ENCODE measurements at regions not wholly inside any gene's neighbourhood (a gene's known extent, or its start where the extent isn't known, plus 50 kb on each side); places are given as distances from the start of the nearest gene placed in this dataset.

DNA sequence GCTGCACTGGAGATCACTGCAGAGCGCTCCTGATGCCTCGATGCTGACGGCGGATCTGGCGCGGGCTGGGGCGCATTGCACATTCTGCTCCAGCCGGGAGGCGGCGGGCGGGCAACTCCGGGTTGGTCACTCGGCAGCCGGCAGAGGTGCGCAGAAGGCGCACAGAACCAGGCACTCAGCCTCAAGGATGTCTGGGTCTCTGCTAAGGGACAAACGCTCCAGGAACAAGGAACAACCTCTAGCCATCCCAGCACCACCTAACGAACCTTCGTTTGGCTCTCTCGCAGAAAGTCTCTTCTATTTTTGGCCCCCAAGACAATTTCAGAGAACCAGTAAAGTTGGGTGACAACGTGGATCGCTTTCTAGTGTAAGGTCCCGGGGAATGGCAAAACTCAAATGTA lies 254.6 kb downstream of the OTUD1 start:
- TF ChIP-seq, protein P1, sequence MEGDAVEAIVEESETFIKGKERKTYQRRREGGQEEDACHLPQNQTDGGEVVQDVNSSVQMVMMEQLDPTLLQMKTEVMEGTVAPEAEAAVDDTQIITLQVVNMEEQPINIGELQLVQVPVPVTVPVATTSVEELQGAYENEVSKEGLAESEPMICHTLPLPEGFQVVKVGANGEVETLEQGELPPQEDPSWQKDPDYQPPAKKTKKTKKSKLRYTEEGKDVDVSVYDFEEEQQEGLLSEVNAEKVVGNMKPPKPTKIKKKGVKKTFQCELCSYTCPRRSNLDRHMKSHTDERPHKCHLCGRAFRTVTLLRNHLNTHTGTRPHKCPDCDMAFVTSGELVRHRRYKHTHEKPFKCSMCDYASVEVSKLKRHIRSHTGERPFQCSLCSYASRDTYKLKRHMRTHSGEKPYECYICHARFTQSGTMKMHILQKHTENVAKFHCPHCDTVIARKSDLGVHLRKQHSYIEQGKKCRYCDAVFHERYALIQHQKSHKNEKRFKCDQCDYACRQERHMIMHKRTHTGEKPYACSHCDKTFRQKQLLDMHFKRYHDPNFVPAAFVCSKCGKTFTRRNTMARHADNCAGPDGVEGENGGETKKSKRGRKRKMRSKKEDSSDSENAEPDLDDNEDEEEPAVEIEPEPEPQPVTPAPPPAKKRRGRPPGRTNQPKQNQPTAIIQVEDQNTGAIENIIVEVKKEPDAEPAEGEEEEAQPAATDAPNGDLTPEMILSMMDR (IDR thresholded peaks at IDR 0.05; ENCODE audit: unreplicated experiment) = peak; percentile 27
- peak; percentile 25 to 51 for DNase-seq (ENCODE audit: low spot score in 2 of 2, unreplicated experiment in 2 of 2)
- Mint-ChIP-seq H3K27me3 (ENCODE audit: low read depth) (peaks cover 96% of the 10 kb centered on the region), H3K9me3 (no peaks in the 10 kb centered on the region), H3K27ac (no peak overlapping the region), H3K36me3 (no peaks in the 10 kb centered on the region), H3K4me1 (peaks cover 29% of the 10 kb centered on the region), H3K4me3 (peak overlapping the region; percentile 84)

DNA sequence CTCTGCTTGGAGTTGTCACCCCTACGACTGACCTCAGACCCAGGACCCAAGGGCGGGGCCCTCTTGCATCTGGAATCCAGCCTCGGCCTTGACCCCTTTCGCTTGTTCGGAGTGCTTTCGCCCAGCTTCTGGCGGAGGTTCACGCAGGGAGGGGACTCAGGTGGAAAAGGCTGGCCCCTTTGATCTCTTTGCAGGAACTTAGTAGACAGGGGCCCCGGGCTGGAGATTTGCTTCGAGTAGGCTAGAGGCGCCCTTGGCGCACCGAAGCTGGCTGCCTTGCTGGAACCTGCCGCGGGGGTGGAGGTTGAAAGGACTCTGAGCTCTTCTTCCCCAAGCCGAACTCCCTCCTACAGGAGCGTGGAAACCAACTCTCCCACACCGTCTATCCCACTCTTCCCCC lies 255.1 kb downstream of the OTUD1 start:
- Mint-ChIP-seq H3K4me1 (peaks cover 29% of the 10 kb centered on the region), H3K9me3 (no peaks in the 10 kb centered on the region), H3K27ac (peak overlapping the region; percentile 47), H3K27me3 (ENCODE audit: low read depth) (peaks cover 96% of the 10 kb centered on the region), H3K4me3 (peak overlapping the region; percentile 84), H3K36me3 (no peaks in the 10 kb centered on the region)
- DNase-seq (ENCODE audit: low spot score in 2 of 2, unreplicated experiment in 2 of 2) = no peak
- TF ChIP-seq, protein P1 (IDR thresholded peaks at IDR 0.05; ENCODE audit: unreplicated experiment) = no peak

DNA sequence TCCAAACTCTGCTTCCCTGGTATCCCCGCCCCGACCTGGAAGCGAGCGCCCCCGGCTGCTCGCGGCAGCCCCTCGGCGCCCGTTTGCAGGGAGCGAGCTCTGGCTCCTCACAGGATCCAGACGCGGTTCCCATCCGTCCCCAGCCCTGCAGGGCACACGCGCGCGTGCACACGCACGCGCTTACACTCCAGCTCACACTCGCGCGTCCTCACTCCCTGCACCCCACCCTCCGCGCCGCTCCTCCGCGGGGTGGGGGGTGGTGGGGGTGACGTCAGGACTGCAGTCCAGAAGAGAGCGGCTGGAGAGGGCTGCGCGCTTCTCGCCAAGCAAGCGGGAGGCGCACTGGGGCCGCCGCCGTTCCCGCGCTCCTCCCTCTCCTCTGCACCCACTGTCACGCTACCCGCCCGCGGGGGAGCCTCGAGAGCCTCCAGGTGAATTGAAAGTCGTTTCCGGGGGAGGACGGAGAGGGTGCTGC lies 255.6 kb downstream of the OTUD1 start:
- Mint-ChIP-seq H3K9me3 (no peaks in the 10 kb centered on the region), H3K36me3 (no peaks in the 10 kb centered on the region), H3K27ac (peak overlapping the region; percentile 47), H3K27me3 (ENCODE audit: low read depth) (peaks cover 96% of the 10 kb centered on the region), H3K4me3 (peak overlapping the region; percentile 84), H3K4me1 (peaks cover 29% of the 10 kb centered on the region)
- peak; percentile 33 to 65 for DNase-seq (ENCODE audit: low spot score in 2 of 2, unreplicated experiment in 2 of 2)
- TF ChIP-seq, protein P1 (IDR thresholded peaks at IDR 0.05; ENCODE audit: unreplicated experiment) = no peak

DNA sequence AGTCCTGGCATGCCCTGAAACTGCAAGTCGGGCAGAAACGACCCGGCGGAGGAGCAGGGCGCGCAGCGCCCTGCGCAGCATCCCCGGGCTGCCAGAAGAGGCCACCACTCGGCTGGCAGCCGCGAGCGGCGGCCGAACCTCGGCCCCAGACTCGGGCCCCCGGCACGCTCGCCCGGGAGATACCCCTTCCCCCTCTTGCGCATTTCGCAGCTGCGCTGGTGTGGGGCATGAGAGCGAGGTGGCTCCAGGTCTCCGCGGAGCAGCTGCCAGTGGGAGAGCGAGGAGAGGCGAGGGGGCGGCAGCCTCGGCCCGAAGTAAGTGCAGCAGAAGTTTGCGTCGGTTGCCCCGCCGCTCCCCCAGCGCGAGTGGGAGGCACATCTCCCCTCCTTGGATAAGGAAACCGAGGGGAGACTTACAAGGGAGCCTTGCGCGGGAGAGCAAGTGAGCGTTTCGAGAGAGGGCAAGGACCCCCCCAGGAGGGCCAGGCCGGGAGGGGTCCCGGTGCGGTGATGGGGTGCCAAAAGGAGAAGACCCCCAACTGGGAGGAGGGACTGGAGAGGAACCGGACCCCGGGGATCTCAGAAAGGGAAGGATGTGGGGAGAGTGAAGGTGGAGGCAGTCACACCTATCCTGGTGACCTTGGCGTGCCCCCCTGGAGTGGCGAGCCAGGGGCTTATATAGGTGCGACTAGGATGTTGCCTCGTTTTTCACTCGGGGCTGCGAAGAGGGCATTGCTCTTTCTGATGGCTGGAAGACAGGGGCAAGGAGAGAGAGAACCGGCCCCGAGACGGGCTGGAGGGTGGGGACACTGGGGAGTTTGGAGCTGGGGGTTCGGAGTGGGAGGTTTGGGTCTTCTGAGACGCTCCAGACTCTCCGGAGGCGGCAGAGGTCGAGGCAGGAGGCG lies 256.3 kb downstream of the OTUD1 start:
- Mint-ChIP-seq H3K27me3 (ENCODE audit: low read depth) (peaks cover 96% of the 10 kb centered on the region), H3K4me1 (peaks cover 29% of the 10 kb centered on the region), H3K4me3 (peak overlapping the region; percentile 84), H3K9me3 (no peaks in the 10 kb centered on the region), H3K27ac (no peak overlapping the region), H3K36me3 (no peaks in the 10 kb centered on the region)
- DNase-seq (ENCODE audit: low spot score in 2 of 2, unreplicated experiment in 2 of 2) = peak; percentile 21 to 62
- TF ChIP-seq, protein P1 (IDR thresholded peaks at IDR 0.05; ENCODE audit: unreplicated experiment) = no peak

DNA sequence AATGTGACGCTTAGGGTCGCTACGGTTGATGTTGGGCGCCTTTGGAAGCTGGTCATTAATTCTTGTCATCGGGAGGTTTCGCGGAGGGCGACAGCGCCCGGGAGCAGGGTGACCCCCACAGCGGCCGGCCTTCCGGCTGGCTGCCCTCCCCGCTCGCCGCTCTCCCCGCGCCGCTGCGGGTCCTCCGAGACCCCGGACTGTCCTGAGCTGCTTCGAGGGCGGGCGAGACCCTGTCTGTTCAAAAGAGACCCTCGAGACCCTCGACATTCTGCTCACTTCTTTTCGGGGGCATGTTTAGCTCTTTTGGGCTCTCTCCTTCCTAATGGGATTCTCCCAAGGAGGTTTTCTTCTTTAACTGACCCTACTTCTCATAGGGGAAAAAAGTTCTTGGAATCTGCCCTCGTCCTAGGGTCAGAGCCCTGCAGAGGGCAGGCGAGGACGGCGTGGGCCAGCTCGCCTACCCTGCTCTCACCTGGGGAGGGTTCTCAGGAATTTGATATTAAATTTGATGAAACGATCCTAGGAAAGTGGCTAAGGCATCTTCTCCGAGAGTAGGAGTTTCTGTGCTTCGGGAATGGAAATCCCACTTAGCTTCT lies 257.0 kb downstream of the OTUD1 start:
- Mint-ChIP-seq H3K4me3 (peak overlapping the region; percentile 84), H3K4me1 (peaks cover 29% of the 10 kb centered on the region), H3K27ac (no peak overlapping the region), H3K9me3 (no peaks in the 10 kb centered on the region), H3K27me3 (ENCODE audit: low read depth) (peaks cover 94% of the 10 kb centered on the region), H3K36me3 (no peaks in the 10 kb centered on the region)
- TF ChIP-seq, protein P1 (IDR thresholded peaks at IDR 0.05; ENCODE audit: unreplicated experiment) = no peak
- no peak for DNase-seq (ENCODE audit: low spot score in 2 of 2, unreplicated experiment in 2 of 2)
